Naive thymus-derived CD4-positive, alpha-beta T cell (primary cell): ENCODE measurements at regions not wholly inside any gene's neighbourhood (a gene's known extent, or its start where the extent isn't known, plus 50 kb on each side); places are given as distances from the start of the nearest gene placed in this dataset.

ENCODE experiments used
- ATAC-seq: fragments of 150-1000 bp; cut with Tn5 transposase; 2 replicates; pipeline ENCODE4 v1.10.0; 2021; ENCODE audit warnings: mild to moderate bottlenecking, moderate library complexity
- CTCF ChIA-PET: fragments of 350-600 bp; sonication (Branson Sonifier 250); formaldehyde crosslinking; loops from one replicate; lab custom pipeline; 2021; ENCODE audit warnings: antibody characterized with exemption; lab: Charles Lee
- POLR2A ChIA-PET: fragments of 350-600 bp; sonication (Branson Sonifier 250); formaldehyde crosslinking; loops from one replicate; lab custom pipeline; 2021; ENCODE audit warnings: antibody characterized with exemption, inconsistent platforms; lab: Charles Lee
- DNase-seq, 9 donors: peaks; one replicate each; pipeline versions ENCODE4 v3.0.0 to v3.0.0-alpha.2; 2020 to 2022; ENCODE audit warnings: mixed read lengths in 1 of 9
- H3K27ac ChIP-seq: one replicate; pipeline ENCODE4 v1.7.0; 2013; ENCODE audit warnings: mild to moderate bottlenecking, low read depth, low read length, moderate library complexity
- H3K27me3 ChIP-seq, 2 donors: one replicate each; pipeline ENCODE4 v1.7.0; 2013; ENCODE audit warnings: low read length in 2 of 2, mild to moderate bottlenecking in 2 of 2, moderate library complexity in 2 of 2; ENCODE audit not compliant: control insufficient read depth in 2 of 2, insufficient read depth in 2 of 2
- H3K36me3 ChIP-seq, 3 experiments: 1 replicate in 2 of 3; 2 replicates in 1 of 3; pipeline ENCODE4 v1.7.0; 2013; ENCODE audit warnings: low read length in 3 of 3, mild to moderate bottlenecking in 3 of 3, moderate library complexity in 1 of 3; ENCODE audit not compliant: insufficient read depth in 3 of 3, control insufficient read depth in 2 of 3
- H3K4me1 ChIP-seq, 2 donors: one replicate each; pipeline ENCODE4 v1.7.0; 2013; ENCODE audit warnings: low read length in 2 of 2, mild to moderate bottlenecking in 2 of 2, moderate library complexity in 1 of 2; ENCODE audit not compliant: control insufficient read depth in 2 of 2, insufficient read depth in 2 of 2
- H3K4me3 ChIP-seq: 2 replicates; pipeline ENCODE4 v1.7.0; 2013; ENCODE audit warnings: mild to moderate bottlenecking, low read length
- H3K9me3 ChIP-seq, 3 experiments: 1 replicate in 2 of 3; 2 replicates in 1 of 3; pipeline ENCODE4 v1.7.0; 2013; ENCODE audit warnings: low read length in 3 of 3; ENCODE audit not compliant: control insufficient read depth in 2 of 3
- H3K27ac Mint-ChIP-seq, 9 donors: one replicate each; pipeline ENCODE4 v1.8.0; 2020 to 2022; ENCODE audit warnings: mixed read lengths in 9 of 9, mild to moderate bottlenecking in 8 of 9, moderate library complexity in 5 of 9, inconsistent platforms in 2 of 9
- H3K27me3 Mint-ChIP-seq, 5 donors: one replicate each; pipeline ENCODE4 v1.8.0; 2021 to 2022; ENCODE audit warnings: mixed read lengths in 5 of 5, mild to moderate bottlenecking in 1 of 5
- H3K36me3 Mint-ChIP-seq, 5 donors: one replicate each; pipeline ENCODE4 v1.8.0; 2020 to 2022; ENCODE audit warnings: mixed read lengths in 5 of 5, mild to moderate bottlenecking in 3 of 5, inconsistent platforms in 1 of 5
- H3K4me1 Mint-ChIP-seq, 7 donors: one replicate each; pipeline ENCODE4 v1.8.0; 2020 to 2022; ENCODE audit warnings: mixed read lengths in 7 of 7, mild to moderate bottlenecking in 3 of 7, inconsistent platforms in 1 of 7
- H3K4me3 Mint-ChIP-seq, 10 donors: one replicate each; pipeline ENCODE4 v1.8.0; 2020 to 2022; ENCODE audit warnings: mild to moderate bottlenecking in 10 of 10, mixed read lengths in 10 of 10, moderate library complexity in 6 of 10, inconsistent platforms in 2 of 10
- H3K9me3 Mint-ChIP-seq, 11 donors: one replicate each; pipeline ENCODE4 v1.8.0; 2020 to 2022; ENCODE audit warnings: mixed read lengths in 11 of 11, mild to moderate bottlenecking in 4 of 11, inconsistent platforms in 1 of 11, moderate library complexity in 1 of 11
- intact Hi-C, 2 donors: fragments of 100-400 bp; cut with micrococcal nuclease; formaldehyde crosslinking; loops; one replicate each; pipeline ENCODE4 v1.15.1; 2023

DNA sequence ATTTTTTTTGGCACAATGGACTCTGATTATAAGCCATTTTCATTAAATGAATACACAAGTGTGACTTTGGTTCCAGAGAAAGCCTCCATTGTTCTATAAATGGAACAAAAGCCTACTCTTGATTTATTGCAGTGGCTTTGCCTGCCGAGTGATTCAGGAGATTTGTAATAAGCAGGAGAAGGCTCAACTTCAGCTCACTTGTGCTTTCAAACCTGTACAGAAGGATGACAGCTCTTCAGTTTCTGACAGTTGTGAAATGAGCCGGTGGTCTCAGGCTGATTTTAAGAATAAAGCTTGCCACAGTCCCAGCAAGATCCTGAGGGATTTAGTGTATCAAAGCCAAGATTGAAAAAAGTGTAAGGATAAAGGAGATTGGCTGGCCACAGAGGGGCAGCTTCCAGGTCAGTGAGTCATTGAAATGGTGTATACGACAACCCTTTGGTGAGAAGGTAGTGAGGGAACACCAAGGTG is 438.8 kb upstream of the TGFBR2 start:
- intact Hi-C loops = no loop called here
- CTCF ChIA-PET = no interaction called here
- Mint-ChIP-seq H3K9me3 (peaks cover 0 to 17% (median 0%) of the 10 kb centered on the region in 11 donors), H3K4me3 (no peak overlapping the region), H3K36me3 (peaks cover 0 to 3% (median 0%) of the 10 kb centered on the region in 5 donors), H3K27ac (no peak overlapping the region), H3K27me3 (peaks cover 0 to 6% (median 0%) of the 10 kb centered on the region in 5 donors), H3K4me1 (no peaks in the 10 kb centered on the region)
- Histone ChIP-seq H3K36me3 (no peaks in the 10 kb centered on the region), H3K27me3 (no peaks in the 10 kb centered on the region), H3K4me3 (no peak overlapping the region), H3K4me1 (no peaks in the 10 kb centered on the region), H3K27ac (no peak overlapping the region), H3K9me3 (no peaks in the 10 kb centered on the region)
- ATAC-seq (no peak), DNase-seq (no peak)
- POLR2A ChIA-PET = no interaction called here

GRCh38 chr3:30169487-30169886 is 436.9 kb upstream of the TGFBR2 start:
- Histone ChIP-seq H3K4me1 (no peaks in the 10 kb centered on the region), H3K27me3 (no peaks in the 10 kb centered on the region), H3K9me3 (no peaks in the 10 kb centered on the region), H3K36me3 (no peaks in the 10 kb centered on the region), H3K27ac (no peak overlapping the region), H3K4me3 (no peak overlapping the region)
- Mint-ChIP-seq H3K9me3 (peaks cover 0 to 17% (median 0%) of the 10 kb centered on the region in 11 donors), H3K36me3 (peaks cover 0 to 3% (median 0%) of the 10 kb centered on the region in 5 donors), H3K4me3 (no peak overlapping the region), H3K4me1 (no peaks in the 10 kb centered on the region), H3K27me3 (peaks cover 0 to 8% (median 0%) of the 10 kb centered on the region in 5 donors), H3K27ac (no peak overlapping the region)
- intact Hi-C loops = no loop called here
- ATAC-seq (no peak), DNase-seq (no peak)
- ChIA-PET CTCF (no interaction called here), POLR2A (no interaction called here)

DNA sequence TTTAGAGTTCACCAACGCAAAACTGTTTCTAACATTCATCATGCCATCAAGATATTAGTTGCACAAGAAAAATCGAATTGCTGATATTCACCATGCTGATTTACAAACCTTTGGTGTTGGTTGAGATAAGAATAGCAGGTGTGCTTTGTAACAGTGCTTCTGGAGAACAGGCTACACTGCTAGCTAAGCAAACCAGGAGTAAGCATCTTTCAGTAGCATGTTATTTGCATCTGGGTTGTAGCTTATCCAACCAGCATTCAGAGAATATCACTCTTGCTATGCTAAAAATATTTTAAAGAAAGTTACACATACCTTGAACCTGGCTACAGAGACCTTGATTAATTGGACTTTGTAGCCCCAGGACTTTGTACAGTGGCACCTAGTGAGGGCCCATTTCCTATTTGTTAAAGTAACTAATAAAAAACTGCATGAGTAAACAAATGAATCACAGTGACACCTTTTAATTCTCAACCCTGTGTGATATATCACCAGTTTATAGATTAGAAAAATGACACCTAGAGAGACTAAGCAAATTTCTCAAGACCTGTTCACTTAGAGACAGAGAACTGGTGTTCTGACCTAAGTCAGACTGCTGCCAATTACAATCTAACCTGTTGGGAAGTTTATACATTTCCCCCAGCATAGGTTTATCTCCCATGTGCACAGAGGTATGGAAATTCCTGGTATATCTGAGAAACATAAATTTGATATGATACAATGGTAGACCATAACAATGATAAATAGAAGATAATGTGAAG is 435.5 kb upstream of the TGFBR2 start:
- Histone ChIP-seq H3K36me3 (no peaks in the 10 kb centered on the region), H3K27ac (no peak overlapping the region), H3K9me3 (no peaks in the 10 kb centered on the region), H3K27me3 (no peaks in the 10 kb centered on the region), H3K4me1 (no peaks in the 10 kb centered on the region), H3K4me3 (no peak overlapping the region)
- peaks cover 0 to 11% (median 0%) of the 10 kb centered on the region in 5 donors for H3K27me3 Mint-ChIP-seq
- CTCF ChIA-PET = no interaction called here
- H3K27ac Mint-ChIP-seq = no peak overlapping the region
- H3K4me1 Mint-ChIP-seq = no peaks in the 10 kb centered on the region
- H3K36me3 Mint-ChIP-seq = peaks cover 0 to 2% (median 0%) of the 10 kb centered on the region in 5 donors
- H3K4me3 Mint-ChIP-seq = no peak overlapping the region
- H3K9me3 Mint-ChIP-seq = peaks cover 0 to 8% (median 0%) of the 10 kb centered on the region in 11 donors
- intact Hi-C loops = no loop called here
- no peak for ATAC-seq
- DNase-seq = no peak
- POLR2A ChIA-PET = no interaction called here

DNA sequence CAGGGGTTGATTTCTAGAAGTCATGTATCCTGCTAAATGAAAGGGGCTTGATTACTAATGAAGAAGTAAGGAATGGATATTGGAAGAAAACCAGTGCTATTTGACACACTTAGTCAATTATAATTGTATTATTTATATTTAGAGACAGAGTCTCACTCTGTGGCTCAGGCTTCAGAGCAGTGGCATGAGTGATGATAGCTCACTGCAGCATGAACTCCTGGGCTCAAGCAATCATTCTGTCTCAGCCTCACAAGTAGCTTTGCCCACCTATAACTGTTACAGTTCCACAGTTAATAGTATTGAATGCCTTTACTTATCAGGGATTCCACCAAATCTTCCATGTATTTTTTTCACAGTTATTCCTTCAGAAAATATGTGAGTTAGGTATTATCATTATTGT is 432.0 kb upstream of the TGFBR2 start:
- no peaks in the 10 kb centered on the region for H3K4me1 ChIP-seq
- ChIA-PET CTCF (interaction anchor here (1.8 kb wide), 1 partner anchor 24 kb away, joined by 8 read pairs; no protein-coding TSS in a partner anchor), POLR2A (no interaction called here)
- DNase-seq (no peak), ATAC-seq (no peak)
- H3K27ac ChIP-seq = no peak overlapping the region
- no peaks in the 10 kb centered on the region for H3K27me3 ChIP-seq
- H3K9me3 Mint-ChIP-seq = no peaks in the 10 kb centered on the region
- no peak overlapping the region for H3K27ac Mint-ChIP-seq
- intact Hi-C loops = no loop called here
- no peaks in the 10 kb centered on the region for H3K9me3 ChIP-seq
- H3K4me1 Mint-ChIP-seq = no peaks in the 10 kb centered on the region
- H3K36me3 ChIP-seq = no peaks in the 10 kb centered on the region
- H3K4me3 ChIP-seq = no peak overlapping the region
- H3K27me3 Mint-ChIP-seq = peaks cover 0 to 9% (median 4%) of the 10 kb centered on the region in 5 donors
- H3K4me3 Mint-ChIP-seq = no peak overlapping the region
- no peaks in the 10 kb centered on the region for H3K36me3 Mint-ChIP-seq

- H3K27me3 Mint-ChIP-seq = peaks cover 0 to 18% (median 12%) of the 10 kb centered on the region in 5 donors
- H3K27ac Mint-ChIP-seq = no peak overlapping the region
- POLR2A ChIA-PET = no interaction called here
- DNase-seq (no peak), ATAC-seq (peak; percentile 70)
- no peak overlapping the region for H3K27ac ChIP-seq
- H3K9me3 Mint-ChIP-seq = no peaks in the 10 kb centered on the region
- no peaks in the 10 kb centered on the region for H3K27me3 ChIP-seq
- CTCF ChIA-PET = no interaction called here
- intact Hi-C loops = no loop called here
- H3K4me1 ChIP-seq = no peaks in the 10 kb centered on the region
- H3K36me3 Mint-ChIP-seq = no peaks in the 10 kb centered on the region
- no peaks in the 10 kb centered on the region for H3K36me3 ChIP-seq
- no peak overlapping the region for H3K4me3 Mint-ChIP-seq
- no peaks in the 10 kb centered on the region for H3K9me3 ChIP-seq
- H3K4me1 Mint-ChIP-seq = peaks cover 0 to 3% (median 0%) of the 10 kb centered on the region in 7 donors
- H3K4me3 ChIP-seq = no peak overlapping the region
Observed at GRCh38 chr3:30180310-30181177, 425.9 kb upstream of the TGFBR2 start.

GRCh38 chr3:30181178-30181465 is 425.3 kb upstream of the TGFBR2 start:
- peaks cover 0 to 19% (median 12%) of the 10 kb centered on the region in 5 donors for H3K27me3 Mint-ChIP-seq
- peaks cover 0 to 3% (median 0%) of the 10 kb centered on the region in 7 donors for H3K4me1 Mint-ChIP-seq
- POLR2A ChIA-PET = no interaction called here

More at GRCh38 chr3:30181178-30181465, 425.3 kb upstream of the TGFBR2 start:
- no peak for ATAC-seq
- no peak overlapping the region for H3K4me3 Mint-ChIP-seq
- no peak overlapping the region for H3K4me3 ChIP-seq
- no peaks in the 10 kb centered on the region for H3K36me3 Mint-ChIP-seq
- DNase-seq = no peak
- no peak overlapping the region for H3K27ac Mint-ChIP-seq
- no peaks in the 10 kb centered on the region for H3K9me3 Mint-ChIP-seq
- no peaks in the 10 kb centered on the region for H3K9me3 ChIP-seq
- intact Hi-C loops = no loop called here
- CTCF ChIA-PET = no interaction called here
- no peak overlapping the region for H3K27ac ChIP-seq
- no peaks in the 10 kb centered on the region for H3K36me3 ChIP-seq
- H3K27me3 ChIP-seq = no peaks in the 10 kb centered on the region
- H3K4me1 ChIP-seq = no peaks in the 10 kb centered on the region
